ENCODE measurements at regions not wholly inside any gene's neighbourhood (a gene's known extent, or its start where the extent isn't known, plus 50 kb on each side); places are given as distances from the start of the nearest gene placed in this dataset.
"Not testable (repeated sequence)": the region's sequence is repeated elsewhere in the genome, so short reads cannot be mapped to it uniquely, and the experiment has no call there.

DNA sequence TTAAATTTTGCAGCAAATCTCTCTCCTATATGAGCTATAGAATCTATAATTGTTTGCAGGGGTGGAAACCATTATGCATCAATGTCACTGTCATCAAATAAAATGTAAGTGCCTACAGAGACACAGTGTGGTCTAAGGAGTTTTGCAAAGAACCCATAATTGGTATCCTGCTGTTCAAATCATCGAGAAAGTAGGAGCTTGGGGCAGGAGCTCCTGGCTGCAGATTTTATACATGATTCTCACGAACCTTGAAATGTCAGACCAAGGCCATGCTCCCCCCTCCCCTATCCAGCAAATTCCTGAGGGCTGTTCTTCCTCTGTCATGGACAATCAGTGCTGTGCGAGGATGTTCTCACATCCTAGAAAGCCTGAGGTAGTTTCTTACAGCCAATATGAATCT lies 119.5 kb upstream of the CYRIA start:
- DNase-seq: no peak

DNA sequence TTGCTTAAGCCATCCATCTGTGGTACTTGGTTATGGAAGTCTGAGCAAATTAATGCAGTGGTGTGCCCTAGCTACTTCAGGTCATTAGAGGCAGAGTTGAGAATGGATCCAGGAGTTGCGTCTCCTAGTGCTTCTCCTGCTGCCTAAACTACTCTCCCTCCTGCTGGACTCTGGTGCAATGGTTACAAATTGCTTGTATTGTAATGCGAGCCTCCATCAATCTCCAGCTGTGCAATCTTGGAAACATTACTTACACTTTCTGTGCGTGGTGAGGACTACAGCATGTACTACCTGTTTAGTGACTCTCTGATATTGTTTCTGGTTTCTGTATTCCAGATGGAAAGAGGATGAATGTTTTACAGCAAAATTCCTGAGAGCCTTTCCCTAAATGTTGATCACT lies 119.0 kb upstream of the CYRIA start:
- no peak for DNase-seq

DNA sequence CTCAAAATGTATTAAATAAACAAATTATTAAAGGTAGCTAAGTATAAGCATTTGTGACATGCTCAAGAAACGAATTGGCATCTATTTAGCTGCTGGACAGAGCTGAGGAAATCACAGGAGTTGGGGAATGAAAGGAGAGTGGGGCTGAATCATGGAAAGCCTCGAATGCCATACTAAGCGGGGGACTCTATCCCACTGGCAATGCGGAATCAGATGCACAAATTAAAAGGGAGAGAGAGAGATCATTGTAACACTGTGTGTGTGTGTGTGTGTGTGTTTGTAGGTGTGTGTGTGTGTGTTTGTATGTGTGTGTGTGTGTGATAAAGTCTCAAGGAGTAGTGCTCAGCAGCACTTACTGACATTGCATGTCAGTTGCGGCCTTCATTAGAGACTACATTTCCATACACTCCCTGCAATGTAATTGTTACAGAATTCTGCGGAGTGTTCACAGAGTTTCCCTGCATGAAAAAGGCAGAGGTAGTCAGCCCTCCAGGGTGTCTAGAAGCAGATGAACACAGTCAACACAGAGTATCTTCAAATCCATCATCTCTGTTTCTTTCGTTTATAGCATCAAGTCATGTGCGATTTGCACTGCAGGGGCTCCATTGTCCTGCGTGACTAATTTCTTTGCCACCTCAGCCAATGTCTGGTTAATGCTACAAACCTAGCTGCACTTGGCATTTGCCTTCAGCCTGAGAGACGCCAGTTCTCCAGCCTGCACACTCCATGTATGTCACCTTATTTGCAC lies 111.7 kb upstream of the CYRIA start:
- no peak for DNase-seq

DNA sequence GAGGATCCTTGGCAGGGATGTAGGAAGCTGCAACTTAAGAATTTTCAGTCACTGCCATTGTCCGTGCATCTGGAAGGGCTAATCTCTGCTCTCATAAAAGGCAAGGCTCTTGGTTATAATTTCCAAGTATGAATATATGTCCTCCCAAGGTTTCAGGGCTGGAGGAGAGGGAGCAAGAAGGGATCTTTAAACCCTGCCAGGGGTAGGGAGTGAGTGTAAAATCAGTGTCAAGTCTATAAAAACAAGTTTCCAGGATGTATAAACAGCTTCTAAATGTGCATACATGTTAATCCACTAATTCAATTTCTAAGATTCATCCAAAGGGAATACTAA lies 110.2 kb upstream of the CYRIA start:
- DNase-seq: no peak

DNA sequence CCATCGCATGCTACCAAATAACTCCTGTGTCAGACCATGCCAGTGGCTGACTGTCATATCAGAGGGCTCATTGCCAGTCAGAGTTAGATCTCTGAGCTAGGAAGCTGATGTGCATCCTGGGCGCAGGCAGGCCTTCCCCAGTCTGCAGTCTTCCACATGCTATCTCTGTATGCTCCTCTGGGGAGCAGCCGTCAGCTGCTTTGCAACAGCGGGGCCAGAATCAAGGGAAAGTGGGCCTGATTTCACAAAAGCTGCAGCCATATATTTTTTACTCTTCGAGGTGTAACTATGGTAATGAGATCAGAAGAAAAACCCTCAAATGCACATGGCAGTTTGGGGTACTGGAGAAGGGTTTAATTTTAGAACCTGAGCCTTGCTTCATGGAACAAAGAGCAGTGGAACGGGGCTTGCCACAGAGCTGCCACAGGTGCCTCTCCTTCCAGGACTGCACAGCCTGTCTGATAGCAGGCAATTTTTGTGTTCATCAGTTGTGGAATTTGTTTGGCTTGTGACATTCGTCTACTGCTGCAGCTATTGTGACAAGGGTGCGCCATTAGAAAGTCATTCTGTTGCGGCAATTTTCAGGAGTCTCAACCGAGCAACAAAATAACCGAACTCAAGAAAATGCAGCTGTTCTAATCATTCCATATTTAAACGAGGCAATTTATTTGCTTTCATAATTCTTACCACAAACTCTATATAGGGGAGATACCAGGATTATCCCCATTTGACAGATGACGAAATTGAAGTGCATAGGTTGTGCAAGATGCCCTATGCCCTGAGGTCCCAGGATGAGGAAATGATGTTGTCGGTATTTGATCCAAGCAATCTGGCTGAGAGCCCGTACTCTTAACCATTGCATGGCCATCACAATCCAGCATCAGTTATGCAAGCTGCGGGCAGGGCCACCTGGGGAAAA lies 109.6 kb upstream of the CYRIA start:
- no peak for DNase-seq

DNA sequence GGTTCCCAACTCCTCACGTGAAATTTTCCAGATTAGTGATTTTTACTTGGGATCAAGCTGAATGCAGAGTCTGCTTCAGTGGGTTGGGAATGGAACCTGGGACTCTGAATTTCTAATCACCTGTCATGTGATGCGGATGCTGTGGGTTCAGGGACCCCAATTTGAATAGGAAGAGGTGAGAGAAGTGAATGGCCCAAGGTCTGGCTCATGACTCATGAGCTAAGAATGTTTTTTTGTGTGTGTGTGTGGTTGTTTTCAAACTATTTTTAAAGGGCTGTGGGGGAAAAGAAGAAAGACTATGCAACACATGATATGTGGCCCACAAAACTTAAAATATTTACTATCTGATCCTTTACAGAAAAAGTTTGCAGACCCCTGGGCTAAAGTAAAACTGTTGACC lies 108.5 kb upstream of the CYRIA start:
- no peak for DNase-seq

DNA sequence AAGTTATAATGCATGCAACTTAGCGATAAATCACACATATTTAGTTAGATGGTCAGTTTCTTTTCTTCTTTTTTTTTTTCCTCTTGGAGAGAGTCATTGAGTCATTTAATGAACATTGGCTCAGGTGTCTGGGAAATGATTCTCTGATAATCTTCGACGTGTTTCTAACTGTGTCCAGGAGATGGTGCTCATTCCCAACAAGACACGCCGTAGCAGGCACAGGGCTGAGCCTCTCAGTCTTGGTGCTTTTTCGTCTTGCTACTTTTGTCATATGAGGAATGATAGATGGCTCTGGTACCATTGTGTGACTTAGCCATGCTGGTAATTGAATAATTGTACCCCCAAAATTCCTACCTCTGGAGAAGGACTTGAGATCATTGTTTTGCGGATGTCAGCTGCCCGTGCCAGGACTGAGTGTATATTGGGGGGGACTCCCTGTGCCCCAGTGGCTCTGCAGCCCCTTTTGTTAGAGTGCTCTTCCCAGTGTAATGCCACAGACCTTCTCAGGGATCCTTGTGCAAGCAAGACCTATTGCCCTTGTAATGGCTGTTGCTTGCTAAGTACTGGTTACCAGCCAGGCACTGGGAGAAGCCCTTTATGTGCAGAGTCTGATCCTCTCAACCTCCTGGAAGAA lies 107.6 kb upstream of the CYRIA start:
- peak; percentile 30 for DNase-seq

DNA sequence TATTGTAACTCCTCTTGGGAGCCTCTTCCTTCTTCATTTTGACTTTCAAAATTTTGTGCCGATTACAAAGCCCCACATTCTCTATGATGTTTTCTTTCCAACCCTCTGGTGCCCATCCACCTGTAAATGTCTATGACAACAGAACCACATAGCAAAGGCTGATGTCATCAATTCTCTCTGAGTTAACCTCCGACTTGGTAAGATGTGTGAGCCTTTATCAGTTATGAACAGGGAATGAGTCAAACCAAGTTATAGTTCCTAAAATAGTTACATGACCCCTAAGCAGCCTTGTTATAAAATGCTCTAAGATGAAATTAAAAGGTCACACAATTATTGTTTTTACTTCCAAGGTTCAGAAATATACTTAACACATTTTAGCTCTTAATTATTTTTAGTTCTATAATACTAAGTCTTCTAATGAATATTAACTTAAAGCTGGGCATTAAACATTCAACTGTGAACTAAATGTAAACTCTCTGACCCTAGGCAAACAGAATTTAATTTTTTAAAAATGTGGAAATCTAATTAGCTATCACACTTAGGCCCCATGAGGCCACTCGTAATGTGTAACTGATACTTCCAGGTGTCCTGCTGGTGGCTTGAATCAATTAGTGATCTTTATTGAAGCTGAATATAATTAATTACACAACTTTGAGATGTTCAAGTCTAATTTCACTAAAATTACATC lies 102.3 kb upstream of the CYRIA start:
- DNase-seq: no peak

DNA sequence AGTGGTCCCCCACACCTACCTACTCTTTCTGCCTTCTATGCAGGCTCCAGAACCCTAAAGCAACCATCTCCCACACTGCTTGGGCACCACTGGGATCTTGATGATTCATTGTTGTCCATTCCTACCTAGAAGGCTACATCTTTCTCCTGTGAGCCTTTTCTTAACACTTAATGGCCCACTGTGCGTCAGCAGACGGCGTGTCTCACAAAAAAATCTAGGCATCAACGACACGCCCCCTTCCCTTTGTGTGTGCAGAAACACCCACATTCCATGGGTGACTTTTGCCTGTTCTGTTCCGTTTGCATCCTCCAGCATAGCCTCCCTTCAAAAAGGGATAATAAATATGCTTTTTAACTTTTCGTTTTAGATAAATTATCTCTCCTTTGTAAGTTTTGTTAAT lies 99.7 kb upstream of the CYRIA start:
- DNase-seq: no peak

DNA sequence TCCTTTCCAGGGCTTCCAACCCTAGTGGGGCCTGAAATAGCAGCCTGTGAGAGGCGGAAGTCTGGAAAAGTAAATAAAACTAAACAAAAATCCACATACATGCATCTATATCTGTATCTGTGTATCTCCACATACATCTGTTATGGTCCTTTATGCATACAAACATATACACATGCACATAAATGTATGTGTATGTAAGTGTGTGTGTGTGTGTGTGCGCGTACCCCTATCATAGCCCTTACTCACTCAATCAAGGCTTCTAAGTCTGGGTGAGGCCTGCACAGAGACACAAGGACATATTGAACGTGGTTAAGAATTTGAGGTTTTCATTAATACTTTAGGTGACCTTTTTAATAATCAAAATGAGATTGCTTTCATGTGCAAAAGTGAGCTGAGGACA lies 98.9 kb upstream of the CYRIA start:
- no peak for DNase-seq

DNA sequence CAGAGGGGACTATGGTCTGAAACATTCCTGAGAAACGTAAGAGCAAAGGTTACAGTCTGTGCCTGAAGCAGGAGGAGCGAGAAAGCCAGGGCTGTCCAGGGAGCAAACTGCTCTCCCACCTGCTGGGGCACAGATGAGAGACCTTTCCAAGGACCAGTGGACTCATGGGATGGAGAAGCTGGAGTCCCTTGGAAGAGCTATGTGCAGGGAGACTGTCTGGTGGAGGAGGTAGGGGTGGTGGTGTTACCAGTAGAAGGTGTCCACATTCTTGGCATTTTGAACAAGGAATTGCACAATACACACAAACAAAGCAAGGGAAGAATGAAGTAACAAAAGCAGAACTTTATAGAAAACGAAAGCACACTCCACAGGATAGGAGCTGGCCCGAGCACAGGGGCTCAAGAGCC lies 97.9 kb upstream of the CYRIA start:
- no peak for DNase-seq

DNA sequence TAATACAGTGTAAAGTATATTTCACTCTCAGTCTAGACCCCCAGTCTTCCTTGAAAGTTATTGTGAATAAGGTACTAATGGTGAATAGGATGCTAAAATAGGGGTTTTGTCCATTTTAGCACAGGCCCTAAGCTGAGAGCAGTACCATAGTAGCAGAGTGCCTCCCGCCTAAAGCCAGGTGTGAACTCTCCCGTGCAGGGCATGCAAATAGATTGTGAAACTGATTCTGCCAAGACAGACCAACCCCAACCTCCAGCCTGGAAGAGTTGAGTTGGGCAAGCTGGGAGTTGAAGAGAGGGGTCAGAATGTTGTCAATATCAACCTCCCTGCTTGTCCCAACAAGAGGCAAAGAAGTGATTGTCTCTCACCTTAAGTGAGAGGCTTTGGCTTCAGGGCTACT lies 97.4 kb upstream of the CYRIA start:
- DNase-seq: no peak

DNA sequence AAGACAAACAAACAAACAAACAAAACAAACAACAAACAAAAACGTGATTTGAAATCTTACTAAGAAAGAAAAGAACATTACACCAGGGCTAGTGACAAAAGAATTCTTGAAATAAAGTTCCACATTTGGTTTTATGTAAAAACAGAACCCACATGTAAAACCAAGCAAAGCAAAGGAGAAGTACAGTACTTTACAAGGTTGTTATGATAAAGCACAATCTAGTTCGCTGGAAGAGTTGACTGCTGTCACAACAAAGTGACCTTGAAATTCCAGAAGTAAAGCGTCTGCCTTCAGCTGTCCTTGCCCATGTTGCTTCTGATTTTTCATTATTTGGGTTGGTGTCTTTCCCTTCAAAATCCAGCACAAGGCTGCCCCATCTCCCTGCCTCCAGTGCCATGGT lies 94.8 kb upstream of the CYRIA start:
- no peak for DNase-seq

DNA sequence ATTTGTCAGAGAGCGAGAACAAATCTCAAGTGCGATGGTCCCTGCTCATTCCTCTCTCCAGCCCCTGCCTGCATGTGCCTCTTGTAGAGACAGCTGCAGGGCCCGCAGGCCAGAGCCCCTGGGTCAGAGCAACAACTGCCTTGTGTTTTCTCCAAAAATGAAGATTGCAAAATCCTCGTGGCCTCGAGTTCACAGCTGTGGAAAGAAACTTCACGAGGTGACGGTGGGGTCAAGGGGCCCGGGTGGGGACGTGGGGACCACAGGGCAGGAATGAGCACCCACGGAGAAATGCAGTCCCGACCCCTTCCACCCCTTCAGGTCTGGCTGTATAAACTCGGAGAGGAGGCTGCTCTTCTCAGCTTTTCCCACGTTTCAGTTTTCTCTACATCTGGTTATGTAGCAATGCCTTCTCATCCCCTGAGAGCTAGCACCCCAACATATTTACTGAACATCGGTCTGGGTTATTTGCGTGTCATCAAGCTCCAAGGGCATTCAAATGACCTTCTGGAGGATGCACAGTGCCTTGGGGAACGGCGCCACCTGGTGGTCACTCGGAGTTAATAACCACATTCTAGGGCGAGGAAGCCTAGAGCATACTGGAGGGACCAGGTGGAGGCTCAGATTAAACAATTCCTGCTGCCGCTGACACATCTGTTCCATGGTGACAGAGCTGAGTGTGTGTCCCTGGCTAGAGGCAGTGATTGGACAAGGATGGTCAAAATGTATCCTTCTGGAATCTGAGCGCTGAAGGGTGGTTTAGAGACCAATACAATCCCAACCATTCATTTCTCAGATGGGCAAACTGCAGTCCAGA lies 91.4 kb upstream of the CYRIA start:
- DNase-seq: peak; percentile 76

DNA sequence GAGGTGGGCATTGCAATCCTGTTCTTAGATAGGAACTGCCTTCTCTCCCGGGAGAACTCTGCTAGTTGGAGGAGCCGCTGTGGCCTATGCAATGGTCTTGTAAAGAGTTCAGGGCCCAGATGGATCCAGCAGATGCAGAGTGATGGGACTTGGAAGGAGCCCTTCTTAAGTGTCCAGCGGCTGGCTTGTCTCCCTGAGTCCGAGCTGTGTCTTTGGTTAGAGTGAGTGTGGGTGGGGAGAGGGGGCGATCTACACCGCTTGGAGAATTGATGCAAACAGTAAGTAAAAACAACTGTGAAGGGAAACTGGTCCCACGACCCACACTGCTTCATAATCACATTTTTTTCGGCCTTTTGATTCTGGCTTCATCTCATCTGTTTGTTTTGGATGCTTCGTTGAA lies 89.8 kb upstream of the CYRIA start:
- no peak for DNase-seq

DNA sequence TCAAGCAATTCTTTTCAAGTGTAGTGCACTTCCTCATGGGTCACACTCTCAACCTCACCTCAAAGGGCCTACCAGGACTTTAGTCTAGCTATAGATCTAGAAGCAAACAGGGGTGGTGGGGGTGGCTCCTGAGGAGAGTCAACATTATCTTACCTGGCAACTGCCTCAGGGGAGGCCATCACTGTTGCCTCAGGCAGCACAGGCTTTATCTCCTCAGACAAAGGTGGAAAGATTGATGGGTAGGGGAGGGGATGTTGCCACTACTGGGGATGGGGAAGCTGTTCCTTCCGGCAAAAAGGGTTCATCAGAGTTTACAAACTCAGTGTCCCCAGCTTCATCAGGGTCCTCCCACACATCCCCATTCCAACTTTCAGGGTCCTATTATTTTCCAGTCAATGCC lies 87.4 kb upstream of the CYRIA start:
- not testable (repeated sequence) for DNase-seq

DNA sequence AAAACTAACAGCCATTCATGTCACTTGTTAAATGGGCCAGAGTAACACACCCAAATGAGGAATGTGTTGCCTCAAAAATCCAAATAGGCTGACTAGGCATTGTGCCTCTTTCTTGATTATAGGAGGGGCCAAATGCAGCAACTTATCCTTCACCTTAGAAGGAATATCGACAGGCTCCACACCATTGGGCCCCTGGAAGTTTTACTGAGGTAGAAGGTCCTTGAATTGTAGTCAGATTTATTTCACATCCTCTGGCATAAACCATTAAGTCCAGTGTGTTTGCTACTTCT lies 85.2 kb upstream of the CYRIA start:
- DNase-seq: not testable (repeated sequence)

DNA sequence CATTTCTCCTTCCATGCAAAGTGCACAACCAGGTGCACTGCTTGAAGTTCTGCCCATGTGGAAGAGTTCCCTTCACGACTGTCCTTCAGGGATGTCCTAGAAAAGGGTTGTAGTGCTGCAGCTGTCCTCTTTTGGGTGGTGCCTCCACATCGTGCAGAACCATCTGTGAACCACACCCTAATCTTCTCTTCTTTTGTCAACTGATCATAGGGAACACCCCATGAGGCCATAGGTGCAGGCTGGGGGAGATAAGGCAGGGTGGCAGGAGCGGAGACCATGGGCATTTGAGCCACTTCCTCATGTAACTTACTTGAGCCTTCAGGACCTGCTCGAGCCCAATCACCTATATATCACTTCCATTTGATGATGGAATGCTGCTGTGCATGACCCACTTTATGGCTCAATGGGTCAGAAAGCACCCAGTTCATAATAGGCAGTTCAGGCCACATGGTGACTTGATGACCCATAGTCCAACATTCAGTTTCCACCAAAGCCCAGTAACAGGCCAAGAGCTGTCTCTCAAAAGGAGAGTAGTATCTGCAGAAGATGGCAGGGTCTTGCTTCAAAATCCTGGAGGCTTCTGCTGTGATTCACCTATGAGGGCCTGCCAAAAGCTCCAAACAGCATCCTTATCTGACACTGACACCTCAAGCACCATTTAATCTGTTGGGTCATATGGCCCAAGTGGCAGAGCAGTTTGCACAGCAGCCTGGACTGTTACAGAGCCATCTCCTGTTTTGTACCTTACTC lies 84.7 kb upstream of the CYRIA start:
- DNase-seq: no peak

DNA sequence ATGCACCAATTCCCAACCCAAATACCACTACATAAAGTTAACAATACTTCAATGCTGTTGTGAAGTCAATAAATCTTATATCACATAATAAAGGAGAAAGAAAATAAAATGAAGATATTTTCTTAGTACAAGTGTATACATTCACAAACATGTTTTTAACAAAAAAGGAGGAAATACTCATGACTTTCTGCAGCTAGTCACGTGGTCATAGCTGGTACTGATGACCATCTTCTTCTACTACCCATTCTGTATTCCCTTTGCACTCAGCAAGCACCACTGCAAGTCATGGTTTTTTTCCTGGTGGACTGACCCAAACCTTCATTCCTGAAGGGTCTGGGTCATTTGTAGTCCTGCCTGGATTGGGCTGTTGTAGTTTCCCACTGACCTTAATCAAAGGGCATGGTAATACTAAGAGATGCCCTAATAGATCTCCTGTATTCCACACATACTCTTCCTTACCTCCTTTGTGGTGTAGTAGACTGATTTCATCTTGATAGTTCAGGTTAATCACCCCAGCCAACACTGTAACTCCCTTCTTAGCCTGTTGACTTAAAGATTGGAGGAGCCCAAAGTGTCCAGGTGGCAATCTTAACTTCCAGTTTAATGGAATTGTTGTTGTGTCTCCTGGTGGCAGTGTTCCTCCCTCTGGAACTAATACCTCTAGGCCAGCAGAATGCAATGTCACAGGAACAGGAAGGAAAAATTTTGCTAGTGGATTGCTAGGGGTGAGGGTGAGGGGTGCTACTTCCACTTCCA lies 83.1 kb upstream of the CYRIA start:
- not testable (repeated sequence) for DNase-seq

DNA sequence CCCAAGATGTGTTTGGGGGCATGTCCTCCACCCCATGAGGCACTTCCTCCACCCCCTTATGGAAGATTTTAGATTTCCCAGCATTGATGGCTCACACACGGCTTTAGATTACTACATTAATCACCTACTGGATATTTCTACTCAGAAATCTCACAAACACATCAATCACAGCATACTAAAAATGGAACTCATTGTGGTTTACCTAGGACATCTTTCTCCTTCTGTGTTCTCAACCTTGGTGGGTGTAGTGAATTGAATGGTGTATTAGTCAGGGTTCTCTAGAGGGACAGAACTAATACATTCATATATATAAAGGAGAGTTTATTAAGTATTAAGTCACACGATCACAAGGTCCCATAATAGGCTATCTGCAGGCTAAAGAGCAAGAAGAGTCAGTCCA lies 82.1 kb upstream of the CYRIA start:
- DNase-seq: no peak

DNA sequence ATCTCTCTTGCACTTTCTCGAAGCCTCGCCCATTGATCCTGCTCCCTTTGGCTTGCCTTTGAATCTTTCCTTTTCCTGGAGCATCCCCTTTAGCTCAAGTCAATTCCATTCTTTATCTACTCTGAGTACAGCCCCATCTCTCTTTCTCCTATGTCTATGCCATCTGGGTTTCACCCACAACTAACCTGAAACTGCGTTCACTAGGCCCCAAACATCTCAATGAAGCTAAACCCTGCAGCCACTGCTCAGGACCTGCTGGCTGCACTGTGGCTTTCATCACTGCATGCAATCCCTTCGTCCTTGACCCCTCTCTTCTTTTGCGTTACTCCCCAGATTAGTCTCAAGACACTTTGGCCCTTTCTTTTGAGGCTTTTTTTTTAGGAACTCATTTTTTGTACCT lies 81.6 kb upstream of the CYRIA start:
- DNase-seq: no peak

Data from stimulated activated CD4-positive, alpha-beta T cell treated with anti-CD3 and anti-CD28 coated beads, Interleukin-15, amount 100 ng/mL, for 24 hours (primary cell).